ENCODE measurements at regions not wholly inside any gene's neighbourhood (a gene's known extent, or its start where the extent isn't known, plus 50 kb on each side); places are given as distances from the start of the nearest gene placed in this dataset. TPM values are rescaled to one million over a fixed set of nuclear protein-coding genes. Genes with fewer than 3 reads are reported as not detected.

Small RNA genes in the stretch of these regions (small RNA-seq; reads per million reads assigned to genes)
- not detected for gene BX088702.1

Measured in liver (tissue), 1 donor.